GM10266 (cell line): ENCODE measurements at regions not wholly inside any gene's neighbourhood (a gene's known extent, or its start where the extent isn't known, plus 50 kb on each side); places are given as distances from the start of the nearest gene placed in this dataset.

Source experiments
- DNase-seq: peaks from one replicate; pipeline ENCODE4 v3.0.0; 2012; ENCODE audit errors: extremely low spot score
- CTCF ChIP-seq: IDR thresholded peaks from 2 replicates; pipeline ENCODE4 v1.5.1; 2012; ENCODE audit warnings: mild to moderate bottlenecking, low read depth; ENCODE audit not compliant: control insufficient read depth, insufficient read depth; ENCODE audit errors: missing control alignments

GRCh38 chr18:45321520-45321919 lies 293.8 kb upstream of the SLC14A2 start:
- no peak for DNase-seq
- TF ChIP-seq CTCF = no peak

- TF ChIP-seq CTCF = no peak
- no peak for DNase-seq
Measured at GRCh38 chr18:45322343-45322742, 292.9 kb upstream of the SLC14A2 start.

- DNase-seq = no peak
- no peak for TF ChIP-seq CTCF
Measured at GRCh38 chr18:45324101-45324494, 291.2 kb upstream of the SLC14A2 start.

- TF ChIP-seq CTCF = no peak
- no peak for DNase-seq
Measured at GRCh38 chr18:45324495-45325113, 290.7 kb upstream of the SLC14A2 start.

- no peak for TF ChIP-seq CTCF
- no peak for DNase-seq
Measured at GRCh38 chr18:45325778-45326177, 289.5 kb upstream of the SLC14A2 start.

- no peak for DNase-seq
- no peak for TF ChIP-seq CTCF
Measured at GRCh38 chr18:45326505-45326904, 288.8 kb upstream of the SLC14A2 start.

- no peak for DNase-seq
- no peak for TF ChIP-seq CTCF
Measured at GRCh38 chr18:45328296-45328695, 287.0 kb upstream of the SLC14A2 start.
